CD14-positive monocyte (primary cell): ENCODE measurements at regions not wholly inside any gene's neighbourhood (a gene's known extent, or its start where the extent isn't known, plus 50 kb on each side); places are given as distances from the start of the nearest gene placed in this dataset.

ENCODE experiments used
- DNase-seq, 3 donors: peaks; one replicate each; pipeline ENCODE4 v3.0.0-alpha.2; 2011 to 2022
- H2AFZ ChIP-seq: 2 replicates; pipeline ENCODE4 v1.6.0; 2012; ENCODE audit warnings: mild to moderate bottlenecking, low read depth, low read length, inconsistent platforms; ENCODE audit not compliant: insufficient read depth, poor library complexity, severe bottlenecking
- H3K27ac ChIP-seq, 2 donors: 1 replicate in 1 of 2; 2 replicates in 1 of 2; pipeline ENCODE4 v1.5.1; 2012 to 2013; ENCODE audit warnings: low read length in 2 of 2, control low read depth in 1 of 2, inconsistent platforms in 1 of 2, low read depth in 1 of 2, mild to moderate bottlenecking in 1 of 2
- H3K27me3 ChIP-seq, 2 donors: one replicate each; pipeline versions ENCODE4 v1.6.0 to v1.6.1; 2011 to 2013; ENCODE audit warnings: low read length in 2 of 2; ENCODE audit not compliant: control insufficient read depth in 2 of 2, insufficient read depth in 2 of 2
- H3K36me3 ChIP-seq, 2 donors: replicated peaks in 1 of 2; 1 replicate in 1 of 2; 2 replicates in 1 of 2; pipeline versions ENCODE4 v1.5.1 to v1.6.1; 2012 to 2013; ENCODE audit warnings: low read length in 2 of 2, control low read depth in 1 of 2, inconsistent platforms in 1 of 2, mild to moderate bottlenecking in 1 of 2; ENCODE audit not compliant: insufficient read depth in 2 of 2, control insufficient read depth in 1 of 2
- H3K4me1 ChIP-seq, 2 donors: 1 replicate in 1 of 2; 2 replicates in 1 of 2; pipeline versions ENCODE4 v1.5.1 to v1.6.1; 2012 to 2013; ENCODE audit warnings: low read length in 2 of 2, control low read depth in 1 of 2, inconsistent platforms in 1 of 2, mild to moderate bottlenecking in 1 of 2, moderate library complexity in 1 of 2; ENCODE audit not compliant: insufficient read depth in 2 of 2, control insufficient read depth in 1 of 2
- H3K4me2 ChIP-seq: replicated peaks from 2 replicates; pipeline ENCODE3; 2012; ENCODE audit warnings: low read length, moderate library complexity, mild to moderate bottlenecking; ENCODE audit not compliant: poor library complexity, severe bottlenecking; ENCODE audit errors: extremely low read depth
- H3K4me3 ChIP-seq, 3 experiments: fragments of 200-600 bp in 1 of 3; sonication (generic) in 1 of 3; replicated peaks in 1 of 3; 1 replicate in 2 of 3; 2 replicates in 1 of 3; pipeline ENCODE4 v1.5.1; 2011 to 2013; ENCODE audit warnings: low read length in 3 of 3, mild to moderate bottlenecking in 3 of 3, control low read depth in 2 of 3, low read depth in 2 of 3, inconsistent platforms in 1 of 3, moderate library complexity in 1 of 3
- H3K79me2 ChIP-seq: 2 replicates; pipeline ENCODE4 v1.6.0; 2012; ENCODE audit warnings: mild to moderate bottlenecking, control low read depth, inconsistent platforms, low read length, moderate library complexity; ENCODE audit not compliant: insufficient read depth
- H3K9ac ChIP-seq: 2 replicates; pipeline ENCODE4 v1.6.0; 2017; ENCODE audit warnings: low read length, mild to moderate bottlenecking; ENCODE audit not compliant: insufficient read depth, poor library complexity, severe bottlenecking
- H3K9me3 ChIP-seq, 2 donors: replicated peaks in 1 of 2; 1 replicate in 1 of 2; 2 replicates in 1 of 2; pipeline versions ENCODE4 v1.5.1 to v1.6.1; 2012 to 2013; ENCODE audit warnings: low read length in 2 of 2, control low read depth in 1 of 2; ENCODE audit not compliant: control insufficient read depth in 1 of 2, insufficient read depth in 1 of 2
- H4K20me1 ChIP-seq: 2 replicates; pipeline ENCODE4 v1.6.0; 2012; ENCODE audit warnings: mild to moderate bottlenecking, low read length, control low read depth, moderate library complexity; ENCODE audit not compliant: insufficient read depth
- H3K27ac Mint-ChIP-seq, 7 donors: one replicate each; pipeline ENCODE4 v1.8.0; 2020; ENCODE audit warnings: mild to moderate bottlenecking in 7 of 7, mixed read lengths in 7 of 7, moderate library complexity in 6 of 7, inconsistent platforms in 2 of 7
- H3K27me3 Mint-ChIP-seq, 3 donors: one replicate each; pipeline ENCODE4 v1.8.0; 2021 to 2022; ENCODE audit warnings: low read depth in 3 of 3, mild to moderate bottlenecking in 3 of 3, mixed read lengths in 3 of 3, moderate library complexity in 3 of 3, inconsistent platforms in 1 of 3
- H3K36me3 Mint-ChIP-seq, 2 donors: one replicate each; pipeline ENCODE4 v1.8.0; 2020; ENCODE audit warnings: mixed read lengths in 2 of 2, inconsistent platforms in 1 of 2, mild to moderate bottlenecking in 1 of 2
- H3K4me1 Mint-ChIP-seq: one replicate; pipeline ENCODE4 v1.8.0; 2020; ENCODE audit warnings: mild to moderate bottlenecking, mixed read lengths
- H3K4me3 Mint-ChIP-seq, 2 donors: one replicate each; pipeline ENCODE4 v1.8.0; 2020; ENCODE audit warnings: mild to moderate bottlenecking in 2 of 2, mixed read lengths in 2 of 2, moderate library complexity in 1 of 2
- H3K9me3 Mint-ChIP-seq, 7 donors: one replicate each; pipeline ENCODE4 v1.8.0; 2020 to 2022; ENCODE audit warnings: mixed read lengths in 7 of 7, mild to moderate bottlenecking in 6 of 7, moderate library complexity in 6 of 7, inconsistent platforms in 2 of 7
- CTCF ChIP-seq: fragments of 200-600 bp; IDR thresholded peaks from one replicate; pipeline ENCODE4 v1.8.0; 2022; ENCODE audit warnings: antibody characterized with exemption, mild to moderate bottlenecking
- WGBS: methylation state at CpG from one replicate; pipeline ENCODE4 v1.1.5; 2013; ENCODE audit warnings: missing lambda C conversion rate; ENCODE audit not compliant: insufficient coverage; 5-methylcytosine and 5-hydroxymethylcytosine counted together
- intact Hi-C, 2 donors: fragments of 100-400 bp; cut with micrococcal nuclease; formaldehyde crosslinking; loops; one replicate each; pipeline versions ENCODE4 v1.15.0 to v1.15.1; 2023

GRCh38 chr17:74153456-74153810, 50.0 kb upstream of the RPL38 start:
- Mint-ChIP-seq H3K4me3 (no peak overlapping the region), H3K27ac (no peak overlapping the region), H3K27me3 (peaks cover 14 to 22% (median 15%) of the 10 kb centered on the region in 3 donors), H3K36me3 (no peaks in the 10 kb centered on the region), H3K9me3 (peaks cover 0 to 2% (median 0%) of the 10 kb centered on the region in 7 donors), H3K4me1 (no peaks in the 10 kb centered on the region)
- Histone ChIP-seq H3K9me3 (no peaks in the 10 kb centered on the region), H3K27me3 (no peaks in the 10 kb centered on the region), H3K79me2 (no peaks in the 10 kb centered on the region), H2AFZ (no peak overlapping the region), H3K36me3 (no peaks in the 10 kb centered on the region), H3K27ac (no peak overlapping the region), H3K4me1 (no peaks in the 10 kb centered on the region), H3K4me3 (no peak overlapping the region), H4K20me1 (no peaks in the 10 kb centered on the region), H3K9ac (no peak overlapping the region), H3K4me2 (no peak overlapping the region)
- intact Hi-C loops: no loop called here
- TF ChIP-seq CTCF: no peak
- DNase-seq: no peak
- 92% methylated on average over 4 of the region's 4 CpGs for WGBS
